Mammary epithelial cell (primary cell): ENCODE measurements at regions not wholly inside any gene's neighbourhood (a gene's known extent, or its start where the extent isn't known, plus 50 kb on each side); places are given as distances from the start of the nearest gene placed in this dataset.

ENCODE experiments used
- EZH2 ChIP-seq: IDR thresholded peaks from 2 replicates; pipeline ENCODE4 v1.6.1; 2012; ENCODE audit warnings: low read length, inconsistent platforms, borderline replicate concordance
- TF ChIP-seq, protein P1 (sequence below), 2 donors: IDR thresholded peaks in 1 of 2; conservative IDR thresholded peaks in 1 of 2; 2 replicates each; pipeline ENCODE4 v1.5.1; 2011 to 2012; ENCODE audit warnings: inconsistent platforms in 2 of 2, low read length in 2 of 2, mild to moderate bottlenecking in 2 of 2, control low read depth in 1 of 2, low read depth in 1 of 2; ENCODE audit not compliant: insufficient read depth in 1 of 2; ENCODE audit errors: extremely low read depth in 1 of 2

DNA sequence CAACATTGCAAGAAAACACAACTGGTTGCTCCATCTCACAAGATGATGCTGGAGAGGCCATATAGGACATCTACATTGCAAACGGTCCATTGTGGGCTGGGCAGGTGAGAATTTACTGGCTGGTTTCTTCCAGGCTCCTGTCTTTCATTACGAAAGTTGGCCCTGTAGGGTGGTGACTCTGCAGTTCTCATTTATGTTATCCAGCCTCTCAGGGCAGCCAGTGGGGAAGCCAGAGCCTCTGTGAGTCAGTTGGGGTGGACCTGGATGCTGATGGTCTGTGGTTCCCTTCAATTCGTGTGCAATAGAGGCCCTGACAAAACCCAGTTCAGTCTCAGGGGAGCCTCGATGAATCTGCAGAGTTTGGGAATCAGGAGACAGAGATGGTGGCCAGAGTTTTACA lies 341.0 kb upstream of the CCL2 start:
- TF ChIP-seq EZH2: no peak
- TF ChIP-seq, protein P1, sequence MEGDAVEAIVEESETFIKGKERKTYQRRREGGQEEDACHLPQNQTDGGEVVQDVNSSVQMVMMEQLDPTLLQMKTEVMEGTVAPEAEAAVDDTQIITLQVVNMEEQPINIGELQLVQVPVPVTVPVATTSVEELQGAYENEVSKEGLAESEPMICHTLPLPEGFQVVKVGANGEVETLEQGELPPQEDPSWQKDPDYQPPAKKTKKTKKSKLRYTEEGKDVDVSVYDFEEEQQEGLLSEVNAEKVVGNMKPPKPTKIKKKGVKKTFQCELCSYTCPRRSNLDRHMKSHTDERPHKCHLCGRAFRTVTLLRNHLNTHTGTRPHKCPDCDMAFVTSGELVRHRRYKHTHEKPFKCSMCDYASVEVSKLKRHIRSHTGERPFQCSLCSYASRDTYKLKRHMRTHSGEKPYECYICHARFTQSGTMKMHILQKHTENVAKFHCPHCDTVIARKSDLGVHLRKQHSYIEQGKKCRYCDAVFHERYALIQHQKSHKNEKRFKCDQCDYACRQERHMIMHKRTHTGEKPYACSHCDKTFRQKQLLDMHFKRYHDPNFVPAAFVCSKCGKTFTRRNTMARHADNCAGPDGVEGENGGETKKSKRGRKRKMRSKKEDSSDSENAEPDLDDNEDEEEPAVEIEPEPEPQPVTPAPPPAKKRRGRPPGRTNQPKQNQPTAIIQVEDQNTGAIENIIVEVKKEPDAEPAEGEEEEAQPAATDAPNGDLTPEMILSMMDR (conservative IDR thresholded peaks at IDR 0.05 in 1 of 2, IDR thresholded peaks at IDR 0.05 in 1 of 2; ENCODE audit: extremely low read depth in 1 of 2, insufficient read depth in 1 of 2, low read depth in 1 of 2, low read length in 2 of 2): no peak
